IMR-90 (cell line): ENCODE measurements at regions not wholly inside any gene's neighbourhood (a gene's known extent, or its start where the extent isn't known, plus 50 kb on each side); places are given as distances from the start of the nearest gene placed in this dataset.

Source experiments
- ATAC-seq: fragments of 200-7000 bp; cut with Tn5 transposase; 2 replicates; pipeline ENCODE4 v1.9.1; 2020; ENCODE audit warnings: low read depth, mild to moderate bottlenecking, moderate library complexity
- BruUV-seq: library from RNA; stranded (reverse); fragments of 400-500 nt; replicated peaks from 2 replicates; lab custom pipeline; 2021; lab: Mats Ljungman, UMichigan
- CTCF ChIA-PET: fragments of 300-600 bp; formaldehyde crosslinking; extraction: SDS; loops from one replicate; lab custom pipeline; 2021; ENCODE audit warnings: antibody characterized with exemption; lab: Yijun Ruan, JAX
- POLR2A ChIA-PET: fragments of 300-600 bp; sonication (Branson Sonifier 250); formaldehyde crosslinking; loops from one replicate; lab custom pipeline; 2022; ENCODE audit warnings: antibody characterized with exemption; ENCODE audit not compliant: unreplicated experiment; lab: Charles Lee
- DNase-seq: peaks from one replicate; pipeline ENCODE4 v3.0.0; 2013
- H2AFZ ChIP-seq: replicated peaks from 2 replicates; pipeline ENCODE3; 2013; ENCODE audit warnings: low read length, mild to moderate bottlenecking; ENCODE audit not compliant: poor library complexity
- H2AK5ac ChIP-seq: 2 replicates; pipeline ENCODE4 v1.6.1; 2013; ENCODE audit warnings: low read depth, low read length, inconsistent platforms
- H2AK9ac ChIP-seq: replicated peaks from 2 replicates; pipeline ENCODE3; 2013; ENCODE audit warnings: mild to moderate bottlenecking, low read depth, low read length, moderate library complexity; ENCODE audit not compliant: poor library complexity
- H2BK120ac ChIP-seq: 2 replicates; pipeline ENCODE4 v1.6.1; 2013; ENCODE audit warnings: low read depth, low read length, inconsistent platforms
- H2BK15ac ChIP-seq: 3 replicates; pipeline ENCODE4 v1.6.1; 2013; ENCODE audit warnings: low read depth, low read length, inconsistent platforms
- H2BK20ac ChIP-seq: 2 replicates; pipeline ENCODE4 v1.6.1; 2013; ENCODE audit warnings: low read depth, mild to moderate bottlenecking, inconsistent platforms, low read length, moderate library complexity
- H2BK5ac ChIP-seq: 2 replicates; pipeline ENCODE4 v1.6.1; 2013; ENCODE audit warnings: mild to moderate bottlenecking, low read depth, low read length, inconsistent platforms; ENCODE audit not compliant: poor library complexity, severe bottlenecking
- H3K14ac ChIP-seq: replicated peaks from 2 replicates; pipeline ENCODE4 v1.6.1; 2013; ENCODE audit warnings: low read depth, low read length, inconsistent platforms
- H3K18ac ChIP-seq: 2 replicates; pipeline ENCODE4 v1.6.1; 2013; ENCODE audit warnings: low read depth, low read length, control low read depth
- H3K23ac ChIP-seq: 2 replicates; pipeline ENCODE4 v1.6.1; 2013; ENCODE audit warnings: low read depth, low read length, inconsistent platforms
- H3K27ac ChIP-seq: 2 replicates; pipeline ENCODE4 v1.5.1; 2013; ENCODE audit warnings: mild to moderate bottlenecking, control low read depth, low read length; ENCODE audit not compliant: insufficient read depth
- H3K27me3 ChIP-seq: 2 replicates; pipeline ENCODE4 v1.6.1; 2013; ENCODE audit warnings: low read length; ENCODE audit not compliant: control insufficient read depth, insufficient read depth
- H3K36me3 ChIP-seq: 2 replicates; pipeline ENCODE4 v1.6.1; 2013; ENCODE audit warnings: low read length, mixed read lengths; ENCODE audit not compliant: control insufficient read depth, insufficient read depth
- H3K4ac ChIP-seq: 2 replicates; pipeline ENCODE4 v1.6.1; 2013; ENCODE audit warnings: low read depth, low read length, inconsistent platforms
- H3K4me1 ChIP-seq: 2 replicates; pipeline ENCODE4 v1.6.1; 2013; ENCODE audit warnings: low read length, mixed read lengths; ENCODE audit not compliant: control insufficient read depth, insufficient read depth
- H3K4me2 ChIP-seq: 2 replicates; pipeline ENCODE4 v1.6.1; 2013; ENCODE audit warnings: low read depth, mild to moderate bottlenecking, control low read depth, low read length, moderate library complexity
- H3K4me3 ChIP-seq: 2 replicates; pipeline ENCODE4 v1.5.1; 2013; ENCODE audit warnings: low read depth, mild to moderate bottlenecking, control low read depth, low read length, moderate library complexity; ENCODE audit not compliant: insufficient read depth
- H3K56ac ChIP-seq: 2 replicates; pipeline ENCODE4 v1.6.1; 2013; ENCODE audit warnings: low read length, inconsistent platforms; ENCODE audit not compliant: insufficient read depth; ENCODE audit errors: extremely low read depth
- H3K79me1 ChIP-seq, 2 experiments: 2 replicates each; pipeline ENCODE4 v1.6.1; 2013; ENCODE audit warnings: low read length in 2 of 2, inconsistent platforms in 1 of 2, low read depth in 1 of 2
- H3K9ac ChIP-seq: 2 replicates; pipeline ENCODE4 v1.6.1; 2013; ENCODE audit warnings: low read depth, low read length, control low read depth
- H3K9me1 ChIP-seq: 2 replicates; pipeline ENCODE4 v1.6.1; 2013; ENCODE audit warnings: low read length, inconsistent platforms; ENCODE audit not compliant: insufficient read depth
- H3K9me3 ChIP-seq: 2 replicates; pipeline ENCODE4 v1.6.1; 2013; ENCODE audit warnings: low read length; ENCODE audit not compliant: control insufficient read depth, insufficient read depth
- H4K20me1 ChIP-seq: 2 replicates; pipeline ENCODE4 v1.6.1; 2013; ENCODE audit warnings: low read length, inconsistent platforms; ENCODE audit not compliant: insufficient read depth
- H4K5ac ChIP-seq: 2 replicates; pipeline ENCODE4 v1.6.1; 2013; ENCODE audit warnings: mild to moderate bottlenecking, low read depth, low read length, control low read depth
- H4K8ac ChIP-seq, 2 experiments: 2 replicates each; pipeline ENCODE4 v1.6.1; 2013; ENCODE audit warnings: low read depth in 2 of 2, low read length in 2 of 2, control low read depth in 1 of 2, inconsistent platforms in 1 of 2
- H4K91ac ChIP-seq: 2 replicates; pipeline ENCODE4 v1.6.1; 2013; ENCODE audit warnings: low read depth, low read length, inconsistent platforms; ENCODE audit not compliant: insufficient read depth
- BHLHE40 ChIP-seq: fragments of 150-350 bp; IDR thresholded peaks from 2 replicates; pipeline ENCODE4 v1.6.1; 2016; ENCODE audit warnings: mild to moderate bottlenecking, low read depth, low read length
- CEBPB ChIP-seq: IDR thresholded peaks from 2 replicates; pipeline ENCODE4 v1.6.1; 2012; ENCODE audit warnings: low read depth, low read length, improper control_type of control experiment
- CTCF ChIP-seq: conservative IDR thresholded peaks from 2 replicates; pipeline ENCODE4 v1.5.1; 2012; ENCODE audit warnings: mild to moderate bottlenecking, low read depth, low read length, improper control_type of control experiment
- FOS ChIP-seq: fragments of 150-350 bp; IDR thresholded peaks from 2 replicates; pipeline ENCODE4 v1.6.1; 2016; ENCODE audit warnings: low read depth, low read length
- MAFK ChIP-seq: IDR thresholded peaks from 2 replicates; pipeline ENCODE4 v1.6.1; 2012; ENCODE audit warnings: low read depth, low read length, improper control_type of control experiment
- MAZ ChIP-seq: IDR thresholded peaks from 2 replicates; pipeline ENCODE4 v1.6.1; 2012; ENCODE audit warnings: low read depth, mild to moderate bottlenecking, low read length, improper control_type of control experiment, moderate library complexity, borderline replicate concordance
- NFE2L2 ChIP-seq: fragments of 150-350 bp; IDR thresholded peaks from 2 replicates; pipeline ENCODE4 v1.6.1; 2016; ENCODE audit warnings: low read depth, mild to moderate bottlenecking, low read length
- POLR2A ChIP-seq: IDR thresholded peaks from 2 replicates; pipeline ENCODE4 v1.6.1; 2012; ENCODE audit warnings: mild to moderate bottlenecking, low read depth, low read length
- RFX5 ChIP-seq: IDR thresholded peaks from 2 replicates; pipeline ENCODE4 v1.8.0; 2012; ENCODE audit warnings: low read depth, mild to moderate bottlenecking, low read length, moderate library complexity
- SMC3 ChIP-seq: fragments of 150-350 bp; IDR thresholded peaks from 2 replicates; pipeline ENCODE4 v1.6.1; 2016; ENCODE audit warnings: low read depth, mild to moderate bottlenecking, antibody characterized with exemption, low read length, moderate library complexity
- USF2 ChIP-seq: fragments of 150-350 bp; IDR thresholded peaks from 2 replicates; pipeline ENCODE4 v1.6.1; 2017; ENCODE audit warnings: mild to moderate bottlenecking, antibody characterized with exemption, low read length, low read depth
- WGBS, 2 experiments: methylation state at CpG; one replicate each; pipeline versions ENCODE4 v1.1.5 to v1.1.7; 2013; ENCODE audit warnings: missing lambda C conversion rate in 2 of 2; ENCODE audit not compliant: insufficient read length in 1 of 2; ENCODE audit errors: extremely low coverage in 2 of 2; 5-methylcytosine and 5-hydroxymethylcytosine counted together
- dilution Hi-C: fragments of 300-500 bp; cut with HindIII; formaldehyde crosslinking; loops from one replicate; pipeline ENCODE4 v1.14.3; 2018; ENCODE audit warnings: low sequenced_read_pairs; ENCODE audit not compliant: unreplicated experiment
- in situ Hi-C: fragments of 300-500 bp; cut with MboI; formaldehyde crosslinking; loops from 3 replicates; pipeline ENCODE4 v1.14.3; 2019; ENCODE audit warnings: low sequenced_read_pairs, inconsistent platforms, mixed read lengths
- intact Hi-C: fragments of 100-400 bp; cut with micrococcal nuclease; formaldehyde crosslinking; loops from 2 replicates; pipeline ENCODE4 v1.10.0; 2022

GRCh38 chr18:78675231-78675630 lies 304.4 kb upstream of the SALL3 start:
- Histone ChIP-seq H3K9ac (no peak overlapping the region), H3K56ac (no peak overlapping the region), H3K4me1 (no peaks in the 10 kb centered on the region), H2BK120ac (no peak overlapping the region), H2AK9ac (no peak overlapping the region), H3K4me3 (no peak overlapping the region), H3K79me1 (no peaks in the 10 kb centered on the region), H3K9me1 (no peaks in the 10 kb centered on the region), H2BK15ac (no peak overlapping the region), H3K14ac (no peak overlapping the region), H2AFZ (no peak overlapping the region), H3K4me2 (no peak overlapping the region), H4K8ac (no peak overlapping the region), H3K18ac (no peak overlapping the region), H4K5ac (no peak overlapping the region), H3K4ac (no peak overlapping the region), H2AK5ac (no peak overlapping the region), H2BK5ac (no peak overlapping the region), H3K9me3 (peaks cover 64% of the 10 kb centered on the region), H4K20me1 (no peaks in the 10 kb centered on the region), H2BK20ac (no peak overlapping the region), H4K91ac (no peak overlapping the region), H3K36me3 (no peaks in the 10 kb centered on the region), H3K27me3 (no peaks in the 10 kb centered on the region), H3K23ac (no peak overlapping the region), H3K27ac (no peak overlapping the region)
- dilution Hi-C loops (no loop called here), intact Hi-C loops (no loop called here), in situ Hi-C loops (no loop called here)
- CTCF ChIA-PET, result no interaction called here
- POLR2A ChIA-PET, result no interaction called here
- no TSS peak for BruUV-seq
- TF ChIP-seq CEBPB (no peak), CTCF (no peak), FOS (no peak), POLR2A (no peak), RFX5 (no peak), NFE2L2 (no peak), USF2 (no peak), MAZ (no peak), MAFK (no peak), SMC3 (no peak), BHLHE40 (no peak)
- no peak for ATAC-seq
- DNase-seq, result no peak
- no CpG with 5 or more reads among the region's 8 CpGs for WGBS, 2 experiments
